HCT116 (cell line): ENCODE measurements at regions not wholly inside any gene's neighbourhood (a gene's known extent, or its start where the extent isn't known, plus 50 kb on each side); places are given as distances from the start of the nearest gene placed in this dataset.

ENCODE experiments used
- CTCF ChIP-seq, 3 experiments: fragments of 200-600 bp in 1 of 3; sonication (generic) in 1 of 3; IDR thresholded peaks in 2 of 3; conservative IDR thresholded peaks in 1 of 3; 2 replicates each; pipeline ENCODE4 v1.5.1; 2012 to 2017; ENCODE audit warnings: low read depth in 2 of 3, low read length in 2 of 3, antibody characterized with exemption in 1 of 3, borderline replicate concordance in 1 of 3, control low read depth in 1 of 3, mild to moderate bottlenecking in 1 of 3, mixed read lengths in 1 of 3, mixed run types in 1 of 3, moderate library complexity in 1 of 3; ENCODE audit not compliant: insufficient read depth in 1 of 3
- EZH2 ChIP-seq: fragments of 200-600 bp; sonication (generic); IDR thresholded peaks from 2 replicates; pipeline ENCODE4 v1.6.1; 2017; ENCODE audit warnings: antibody characterized with exemption, mixed run types
- EZH2phosphoT487 ChIP-seq: fragments of 200-600 bp; IDR thresholded peaks from 2 replicates; pipeline ENCODE4 v1.6.1; 2018; ENCODE audit warnings: antibody characterized with exemption, borderline replicate concordance
- FOSL1 ChIP-seq: IDR thresholded peaks from 2 replicates; pipeline ENCODE4 v1.6.1; 2012; ENCODE audit warnings: low read depth
- MAX ChIP-seq: IDR thresholded peaks from 2 replicates; pipeline ENCODE4 v1.6.1; 2012
- POLR2A ChIP-seq: IDR thresholded peaks from 2 replicates; pipeline ENCODE4 v1.7.0; 2011; ENCODE audit warnings: borderline replicate concordance; ENCODE audit not compliant: insufficient read depth, insufficient read length; ENCODE audit errors: extremely low read depth
- POLR2AphosphoS5 ChIP-seq: IDR thresholded peaks from 2 replicates; pipeline ENCODE4 v1.6.1; 2011; ENCODE audit warnings: mild to moderate bottlenecking, low read depth, low read length, moderate library complexity
- RAD21 ChIP-seq: IDR thresholded peaks from 2 replicates; pipeline ENCODE4 v1.6.1; 2012; ENCODE audit warnings: low read depth, mild to moderate bottlenecking
- REST ChIP-seq: IDR thresholded peaks from 2 replicates; pipeline ENCODE4 v1.6.1; 2012; ENCODE audit warnings: low read depth
- SIN3A ChIP-seq: IDR thresholded peaks from 2 replicates; pipeline ENCODE4 v1.6.1; 2012; ENCODE audit warnings: low read depth
- SRF ChIP-seq: IDR thresholded peaks from 2 replicates; pipeline ENCODE4 v1.6.1; 2012; ENCODE audit warnings: low read depth
- TCF7L2 ChIP-seq: IDR thresholded peaks from 2 replicates; pipeline ENCODE4 v1.7.0; 2011; ENCODE audit warnings: borderline replicate concordance, inconsistent platforms; ENCODE audit not compliant: insufficient read depth, insufficient read length; ENCODE audit errors: extremely low read depth
- YY1 ChIP-seq: IDR thresholded peaks from 2 replicates; pipeline ENCODE4 v1.6.1; 2011; ENCODE audit warnings: low read length, low read depth, moderate library complexity, mild to moderate bottlenecking; ENCODE audit not compliant: insufficient replicate concordance; ENCODE audit errors: extremely low read depth
- ZNF274 ChIP-seq: fragments of 200-500 bp; sonication (Bioruptor generic); IDR thresholded peaks from 2 replicates; pipeline ENCODE4 v1.6.1; 2014; ENCODE audit warnings: mild to moderate bottlenecking, low read depth, low read length, inconsistent platforms

- TF ChIP-seq TCF7L2 = no peak
- no peak for TF ChIP-seq EZH2phosphoT487
- no peak for TF ChIP-seq ZNF274
- no peak for TF ChIP-seq REST
- no peak for TF ChIP-seq EZH2
- TF ChIP-seq CTCF (IDR thresholded peaks at IDR 0.05 in 2 of 3, conservative IDR thresholded peaks at IDR 0.05 in 1 of 3; ENCODE audit: borderline replicate concordance in 1 of 3, insufficient read depth in 1 of 3, low read depth in 2 of 3, low read length in 2 of 3) = no peak
- no peak for TF ChIP-seq YY1
- no peak for TF ChIP-seq RAD21
- TF ChIP-seq MAX = no peak
- no peak for TF ChIP-seq FOSL1
- no peak for TF ChIP-seq SIN3A
- no peak for TF ChIP-seq POLR2AphosphoS5
- no peak for TF ChIP-seq POLR2A
- no peak for TF ChIP-seq SRF
These were observed 154.6 kb upstream of the GDF10 start for GRCh38 chr10:47145290-47145934.
